Stimulated activated naive B cell treated with anti-CD40 and anti-IgM and Interleukin-4, amounts not matched to agents 10 μg/mL and 1 μg/mL and 100 μg/mL, for 72 hours (primary cell): ENCODE measurements at regions not wholly inside any gene's neighbourhood (a gene's known extent, or its start where the extent isn't known, plus 50 kb on each side); places are given as distances from the start of the nearest gene placed in this dataset.
A peak's percentile ranks its signal among the peaks of the same experiment; 100 is the strongest.

ENCODE experiments used
- ATAC-seq, 2 donors: fragments of 150-1000 bp; cut with Tn5 transposase; replicated peaks; 2 replicates each; pipeline ENCODE4 v1.10.0; 2021; ENCODE audit warnings: moderate library complexity in 1 of 2
- DNase-seq: peaks from one replicate; pipeline ENCODE4 v3.0.0; 2021
- H3K27ac Mint-ChIP-seq: one replicate; pipeline ENCODE4 v1.8.0; 2022; ENCODE audit warnings: mild to moderate bottlenecking, mixed read lengths
- H3K27me3 Mint-ChIP-seq, 2 donors: one replicate each; pipeline ENCODE4 v1.8.0; 2022; ENCODE audit warnings: mixed read lengths in 2 of 2
- H3K36me3 Mint-ChIP-seq, 2 donors: one replicate each; pipeline ENCODE4 v1.8.0; 2022; ENCODE audit warnings: mixed read lengths in 2 of 2, mild to moderate bottlenecking in 1 of 2
- H3K4me1 Mint-ChIP-seq, 2 donors: one replicate each; pipeline ENCODE4 v1.8.0; 2022; ENCODE audit warnings: mixed read lengths in 2 of 2, mild to moderate bottlenecking in 1 of 2
- H3K4me3 Mint-ChIP-seq, 2 donors: one replicate each; pipeline ENCODE4 v1.8.0; 2022; ENCODE audit warnings: mild to moderate bottlenecking in 2 of 2, mixed read lengths in 2 of 2, moderate library complexity in 1 of 2
- H3K9me3 Mint-ChIP-seq, 2 donors: one replicate each; pipeline ENCODE4 v1.8.0; 2022; ENCODE audit warnings: mixed read lengths in 2 of 2, mild to moderate bottlenecking in 1 of 2

DNA sequence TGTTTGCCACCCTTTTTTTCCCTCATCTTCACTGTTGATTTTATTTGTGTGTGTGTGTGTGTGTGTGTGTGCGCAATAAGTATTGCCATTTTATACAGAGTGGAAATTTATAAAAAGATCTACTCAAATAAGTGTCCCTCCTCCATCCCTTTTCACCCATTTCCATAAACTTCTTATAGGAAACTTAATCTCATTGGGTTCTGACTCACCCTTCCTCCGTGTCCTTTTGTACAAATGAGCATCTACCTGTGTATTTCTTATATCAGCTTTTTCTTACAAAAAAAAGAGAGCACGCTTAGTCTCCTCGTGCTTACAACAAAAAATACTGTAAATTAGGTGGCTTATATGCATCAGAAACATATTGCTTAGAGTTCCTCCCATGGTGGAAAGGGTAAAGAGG lies 711.2 kb upstream of the CDH7 start:
- DNase-seq: no peak
- no peak overlapping the region for H3K27ac Mint-ChIP-seq
- no peaks in the 10 kb centered on the region for H3K27me3 Mint-ChIP-seq
- H3K36me3 Mint-ChIP-seq: no peaks in the 10 kb centered on the region
- ATAC-seq: no peak
- H3K4me1 Mint-ChIP-seq: no peaks in the 10 kb centered on the region
- no peaks in the 10 kb centered on the region for H3K9me3 Mint-ChIP-seq
- H3K4me3 Mint-ChIP-seq: no peak overlapping the region

DNA sequence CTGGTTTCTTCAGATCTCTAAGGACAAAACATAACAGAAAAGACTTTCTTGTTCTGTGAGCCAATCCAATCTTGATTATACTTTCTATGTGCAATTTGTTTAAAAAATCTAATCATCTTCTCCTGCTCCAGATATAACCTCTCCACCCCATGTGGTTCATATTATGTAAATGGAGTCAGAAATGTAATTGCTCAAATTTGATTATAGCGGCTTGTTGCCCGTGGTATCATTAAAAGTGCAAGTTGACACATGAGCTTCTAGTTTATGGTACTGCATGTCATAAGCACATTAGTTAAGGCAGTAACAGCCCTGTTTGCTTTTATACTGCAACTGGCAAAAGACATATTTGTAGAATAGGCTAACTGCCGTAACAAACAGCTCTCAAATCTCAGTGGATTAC lies 715.1 kb upstream of the CDH7 start:
- Mint-ChIP-seq H3K27me3 (no peaks in the 10 kb centered on the region), H3K9me3 (no peaks in the 10 kb centered on the region), H3K36me3 (no peaks in the 10 kb centered on the region), H3K4me3 (no peak overlapping the region), H3K4me1 (no peaks in the 10 kb centered on the region), H3K27ac (no peak overlapping the region)
- ATAC-seq (no peak), DNase-seq (no peak)

DNA sequence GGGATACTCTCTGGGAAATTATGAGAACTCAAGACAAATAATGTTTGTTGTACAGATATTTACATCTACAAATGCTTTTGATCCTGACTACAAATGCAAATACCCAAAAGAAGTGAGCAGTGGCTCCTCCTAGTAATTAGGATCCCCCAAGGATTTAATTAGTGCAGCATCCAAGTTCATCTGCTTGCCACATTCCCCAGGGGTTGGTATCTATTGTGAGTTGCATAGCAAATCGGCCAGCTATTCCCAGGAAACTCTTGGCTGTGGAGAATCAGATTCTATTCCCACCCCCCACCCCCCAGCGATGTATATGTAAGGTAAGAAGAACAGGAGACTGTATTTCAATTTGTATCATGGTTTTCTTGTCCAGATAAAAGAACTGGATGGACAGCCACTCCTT lies 725.1 kb upstream of the CDH7 start:
- Mint-ChIP-seq H3K27ac (no peak overlapping the region), H3K27me3 (no peaks in the 10 kb centered on the region), H3K9me3 (peaks cover 0 to 3% of the 10 kb centered on the region in 2 donors), H3K36me3 (no peaks in the 10 kb centered on the region), H3K4me1 (no peaks in the 10 kb centered on the region), H3K4me3 (no peak overlapping the region)
- no peak for DNase-seq
- ATAC-seq: no peak

DNA sequence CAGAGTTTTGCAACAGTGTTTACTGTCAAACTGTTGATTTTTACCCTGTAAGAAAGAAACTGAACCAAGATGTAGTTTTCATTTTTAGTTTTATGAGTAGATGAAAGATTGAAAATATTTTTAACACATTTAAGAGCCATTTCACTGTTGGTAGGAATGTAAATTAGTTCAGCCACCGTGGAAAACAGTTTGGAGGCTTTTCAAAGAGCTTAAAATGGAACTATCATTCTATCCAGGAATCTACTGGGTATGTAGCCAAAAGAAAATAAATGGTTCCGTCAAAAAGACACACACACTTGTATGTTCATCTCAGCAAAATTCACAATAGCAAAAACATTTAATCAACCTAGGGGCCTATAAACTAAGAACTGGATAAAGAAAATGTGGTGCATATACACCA lies 729.8 kb upstream of the CDH7 start:
- H3K27me3 Mint-ChIP-seq: no peaks in the 10 kb centered on the region
- H3K4me3 Mint-ChIP-seq: no peak overlapping the region
- H3K4me1 Mint-ChIP-seq: no peaks in the 10 kb centered on the region
- DNase-seq (no peak), ATAC-seq (no peak)
- H3K27ac Mint-ChIP-seq: no peak overlapping the region
- H3K36me3 Mint-ChIP-seq: no peaks in the 10 kb centered on the region
- H3K9me3 Mint-ChIP-seq: peaks cover 0 to 3% of the 10 kb centered on the region in 2 donors

DNA sequence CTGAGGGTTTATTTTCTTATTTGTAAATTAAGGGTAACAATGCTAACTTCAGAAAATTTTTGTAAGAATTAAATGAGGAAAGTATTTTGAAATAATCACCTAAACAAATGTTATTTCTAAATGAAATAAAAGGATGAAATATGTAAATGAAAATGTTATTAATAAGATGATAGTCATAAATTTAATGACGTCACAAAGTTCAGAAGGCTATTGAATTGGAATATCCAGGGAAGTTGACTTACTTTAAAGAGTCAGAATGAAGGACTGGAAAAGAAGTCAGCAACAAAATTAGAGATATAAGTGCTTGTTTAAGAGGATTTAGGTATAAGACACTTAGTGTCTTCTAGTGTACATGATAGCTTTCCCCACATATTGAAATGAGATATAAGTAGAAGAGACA lies 732.6 kb upstream of the CDH7 start:
- no peaks in the 10 kb centered on the region for H3K4me1 Mint-ChIP-seq
- H3K4me3 Mint-ChIP-seq: no peak overlapping the region
- DNase-seq: no peak
- ATAC-seq: no peak
- H3K27ac Mint-ChIP-seq: no peak overlapping the region
- H3K36me3 Mint-ChIP-seq: no peaks in the 10 kb centered on the region
- no peaks in the 10 kb centered on the region for H3K27me3 Mint-ChIP-seq
- peaks cover 0 to 1% of the 10 kb centered on the region in 2 donors for H3K9me3 Mint-ChIP-seq

DNA sequence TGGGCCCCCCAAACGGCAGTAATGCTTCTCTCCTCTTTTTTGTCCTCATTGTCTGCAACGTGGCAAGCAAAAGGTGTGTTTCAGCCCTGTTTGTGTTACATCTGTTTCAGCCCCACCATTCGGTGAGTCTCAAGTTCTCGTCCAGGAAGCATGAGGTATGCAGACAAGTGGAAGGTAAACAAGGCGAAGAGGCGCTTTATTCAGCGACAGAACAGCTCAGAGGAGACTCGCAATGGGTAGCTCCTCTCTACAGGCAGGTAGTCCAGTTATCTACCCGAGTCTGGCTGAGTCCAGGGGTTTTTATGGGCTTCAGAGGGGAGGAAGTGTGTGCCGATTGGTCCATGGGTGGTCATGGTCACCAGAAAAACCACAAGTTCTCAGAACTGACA lies 733.4 kb upstream of the CDH7 start:
- DNase-seq (no peak), ATAC-seq (no peak)
- no peaks in the 10 kb centered on the region for H3K27me3 Mint-ChIP-seq
- H3K27ac Mint-ChIP-seq: no peak overlapping the region
- H3K9me3 Mint-ChIP-seq: peaks cover 0 to 1% of the 10 kb centered on the region in 2 donors
- H3K4me3 Mint-ChIP-seq: no peak overlapping the region
- no peaks in the 10 kb centered on the region for H3K4me1 Mint-ChIP-seq
- H3K36me3 Mint-ChIP-seq: no peaks in the 10 kb centered on the region

DNA sequence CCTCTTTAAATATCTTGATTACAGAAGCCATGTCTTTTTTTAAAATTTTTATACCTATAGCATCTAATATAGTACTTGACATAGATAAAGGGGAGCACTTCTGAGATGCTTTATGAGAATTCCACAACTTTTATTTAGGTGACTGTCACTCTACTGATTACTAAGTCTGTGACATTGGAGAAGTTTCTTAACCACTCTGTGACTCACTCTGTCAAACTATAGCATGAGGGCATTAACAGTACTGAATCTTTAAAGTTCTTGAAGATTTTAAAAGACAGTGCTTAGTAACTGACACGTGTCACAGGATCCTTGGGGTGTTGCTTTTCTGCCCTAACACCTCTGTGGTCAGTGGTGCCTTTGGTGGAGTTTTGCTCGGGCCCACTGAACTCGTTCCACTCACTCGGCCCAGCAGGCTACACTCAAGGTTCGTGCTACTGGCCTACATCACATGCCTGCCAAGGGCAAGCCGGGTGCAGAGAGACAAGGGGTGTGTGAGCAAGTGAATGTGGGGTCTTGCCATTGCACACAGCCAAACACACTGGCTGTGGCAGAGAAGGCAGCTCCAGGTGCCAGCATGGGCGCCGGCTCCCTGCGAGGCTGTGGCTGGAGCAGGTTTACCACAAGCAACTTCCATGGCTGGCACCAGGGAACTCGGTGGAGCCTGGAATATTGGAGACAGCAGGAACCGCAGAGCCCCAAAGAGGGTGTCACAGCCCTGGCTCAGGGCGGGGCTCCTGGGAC lies 734.0 kb upstream of the CDH7 start:
- Mint-ChIP-seq H3K36me3 (no peaks in the 10 kb centered on the region), H3K9me3 (peaks cover 0 to 1% of the 10 kb centered on the region in 2 donors), H3K4me3 (no peak overlapping the region), H3K4me1 (no peaks in the 10 kb centered on the region), H3K27me3 (no peaks in the 10 kb centered on the region), H3K27ac (no peak overlapping the region)
- DNase-seq: no peak
- no peak for ATAC-seq

DNA sequence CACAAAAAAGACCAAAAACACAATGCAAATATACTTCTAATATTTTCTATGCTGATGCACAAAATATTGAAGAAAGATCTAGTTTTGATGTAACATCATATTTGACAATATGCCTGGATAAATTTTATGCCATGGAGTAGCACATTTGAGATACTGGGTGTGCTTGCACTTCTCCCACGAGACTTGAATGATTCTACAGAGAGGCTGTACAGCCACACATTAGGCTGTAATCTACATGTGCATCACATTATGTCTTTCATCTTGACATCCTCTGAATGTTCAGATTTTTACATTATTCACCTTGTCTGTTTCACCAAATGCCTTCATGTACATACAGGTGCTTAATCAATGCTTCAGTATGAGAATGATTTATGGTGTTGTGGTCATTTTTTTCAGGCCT lies 756.4 kb upstream of the CDH7 start:
- Mint-ChIP-seq H3K36me3 (no peaks in the 10 kb centered on the region), H3K27ac (no peak overlapping the region), H3K4me3 (no peak overlapping the region), H3K9me3 (no peaks in the 10 kb centered on the region), H3K4me1 (no peaks in the 10 kb centered on the region), H3K27me3 (no peaks in the 10 kb centered on the region)
- ATAC-seq (no peak), DNase-seq (no peak)

DNA sequence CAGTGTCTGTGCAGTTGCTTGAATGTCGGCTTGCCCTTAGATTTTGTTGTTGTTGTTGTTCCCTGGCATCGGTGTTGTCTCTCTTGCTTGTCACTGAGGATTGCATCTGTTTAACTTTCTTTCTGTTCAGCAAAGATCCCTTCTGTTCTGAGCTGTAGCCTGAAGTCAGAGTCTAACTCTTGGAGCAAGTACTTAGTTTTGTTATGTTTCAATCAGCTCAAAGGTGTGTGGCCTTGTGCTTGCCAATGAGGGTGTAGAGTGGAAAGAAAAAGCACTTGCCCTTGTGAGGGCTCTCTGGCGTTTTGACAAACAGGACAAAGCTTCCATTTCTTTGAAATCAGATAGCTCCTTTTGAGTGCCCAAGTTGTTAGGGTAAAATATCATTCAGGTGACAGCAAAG lies 757.1 kb upstream of the CDH7 start:
- H3K9me3 Mint-ChIP-seq: no peaks in the 10 kb centered on the region
- DNase-seq (no peak), ATAC-seq (no peak)
- H3K27me3 Mint-ChIP-seq: no peaks in the 10 kb centered on the region
- H3K4me3 Mint-ChIP-seq: no peak overlapping the region
- no peaks in the 10 kb centered on the region for H3K4me1 Mint-ChIP-seq
- peak overlapping the region; percentile 42 for H3K27ac Mint-ChIP-seq
- H3K36me3 Mint-ChIP-seq: no peaks in the 10 kb centered on the region

DNA sequence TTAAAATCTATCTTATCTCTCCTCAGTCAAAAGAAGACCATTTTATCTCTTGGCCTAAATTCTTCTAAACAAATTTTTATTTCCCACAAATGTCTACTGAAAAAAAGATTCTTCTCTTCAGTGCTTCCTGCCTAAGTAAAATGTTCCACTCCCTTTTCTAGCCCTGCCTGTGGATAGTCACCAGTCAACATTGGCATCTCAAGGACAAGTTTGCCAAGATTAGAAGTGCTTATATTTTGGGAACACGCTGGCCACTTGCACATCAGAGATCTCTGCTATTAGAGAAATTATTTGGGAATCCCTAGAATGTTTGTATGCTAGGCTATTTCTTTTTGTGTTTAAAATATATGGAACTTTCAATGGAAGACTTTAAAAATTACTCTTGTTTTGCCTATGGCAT lies 758.2 kb upstream of the CDH7 start:
- no peak for ATAC-seq
- H3K4me3 Mint-ChIP-seq: no peak overlapping the region

DNA sequence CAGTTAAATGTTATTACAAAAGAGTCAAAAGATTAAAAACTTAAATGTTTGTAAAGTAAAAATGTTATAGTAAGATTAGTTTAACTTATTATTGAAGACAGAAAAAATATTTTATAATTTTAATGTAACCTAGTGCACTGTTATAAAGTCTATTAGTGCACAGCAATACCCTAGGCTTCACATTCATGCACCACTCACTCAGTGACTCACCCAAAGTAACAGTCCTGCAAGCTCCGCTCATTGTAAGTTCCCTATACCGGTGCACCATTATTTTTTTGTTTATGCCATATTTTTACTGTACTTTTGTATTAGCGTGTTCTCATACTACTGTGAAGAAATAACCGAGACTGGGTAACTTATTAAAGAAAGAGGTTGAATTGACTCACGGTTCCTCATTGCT lies 759.7 kb upstream of the CDH7 start:
- no peak for ATAC-seq
- Mint-ChIP-seq H3K27me3 (no peaks in the 10 kb centered on the region), H3K36me3 (no peaks in the 10 kb centered on the region), H3K27ac (no peak overlapping the region), H3K4me3 (no peak overlapping the region), H3K9me3 (no peaks in the 10 kb centered on the region), H3K4me1 (no peaks in the 10 kb centered on the region)
- DNase-seq: no peak

More for the DNA sequence above, 758.2 kb upstream of the CDH7 start:
- no peaks in the 10 kb centered on the region for H3K27me3 Mint-ChIP-seq
- DNase-seq: no peak
- no peaks in the 10 kb centered on the region for H3K9me3 Mint-ChIP-seq
- no peaks in the 10 kb centered on the region for H3K4me1 Mint-ChIP-seq
- no peaks in the 10 kb centered on the region for H3K36me3 Mint-ChIP-seq
- H3K27ac Mint-ChIP-seq: no peak overlapping the region

DNA sequence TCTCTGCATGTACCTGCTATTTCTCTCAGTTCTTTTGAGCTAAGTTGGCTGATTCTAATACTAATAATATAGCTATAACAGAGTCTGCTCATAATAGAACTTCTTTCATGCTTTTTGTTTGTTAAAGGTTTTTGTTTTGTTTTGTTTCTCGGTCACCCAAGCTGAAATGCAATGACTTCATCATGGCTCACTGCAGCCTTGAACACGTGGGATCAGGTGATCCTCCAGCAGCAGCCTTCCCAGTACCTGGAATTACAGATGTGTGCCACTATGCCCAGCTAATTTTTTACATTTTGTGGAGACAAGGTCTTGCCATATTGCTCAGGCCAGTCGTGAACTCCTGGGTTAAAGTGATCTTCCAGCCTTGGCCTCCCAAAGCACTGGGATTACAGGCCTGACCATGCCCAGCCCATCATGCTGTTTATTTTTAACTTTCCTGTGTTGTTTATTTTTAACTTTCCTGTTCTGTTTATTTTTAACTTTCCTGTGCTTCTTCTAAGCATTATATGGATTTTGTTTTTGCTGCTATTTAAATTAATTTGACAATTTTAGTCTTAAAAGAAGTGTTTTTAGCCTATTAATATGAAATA lies 763.8 kb upstream of the CDH7 start:
- no peak for DNase-seq
- no peaks in the 10 kb centered on the region for H3K27me3 Mint-ChIP-seq
- no peak overlapping the region for H3K27ac Mint-ChIP-seq
- H3K4me3 Mint-ChIP-seq: no peak overlapping the region
- no peaks in the 10 kb centered on the region for H3K4me1 Mint-ChIP-seq
- no peaks in the 10 kb centered on the region for H3K36me3 Mint-ChIP-seq
- no peak for ATAC-seq
- H3K9me3 Mint-ChIP-seq: no peaks in the 10 kb centered on the region

DNA sequence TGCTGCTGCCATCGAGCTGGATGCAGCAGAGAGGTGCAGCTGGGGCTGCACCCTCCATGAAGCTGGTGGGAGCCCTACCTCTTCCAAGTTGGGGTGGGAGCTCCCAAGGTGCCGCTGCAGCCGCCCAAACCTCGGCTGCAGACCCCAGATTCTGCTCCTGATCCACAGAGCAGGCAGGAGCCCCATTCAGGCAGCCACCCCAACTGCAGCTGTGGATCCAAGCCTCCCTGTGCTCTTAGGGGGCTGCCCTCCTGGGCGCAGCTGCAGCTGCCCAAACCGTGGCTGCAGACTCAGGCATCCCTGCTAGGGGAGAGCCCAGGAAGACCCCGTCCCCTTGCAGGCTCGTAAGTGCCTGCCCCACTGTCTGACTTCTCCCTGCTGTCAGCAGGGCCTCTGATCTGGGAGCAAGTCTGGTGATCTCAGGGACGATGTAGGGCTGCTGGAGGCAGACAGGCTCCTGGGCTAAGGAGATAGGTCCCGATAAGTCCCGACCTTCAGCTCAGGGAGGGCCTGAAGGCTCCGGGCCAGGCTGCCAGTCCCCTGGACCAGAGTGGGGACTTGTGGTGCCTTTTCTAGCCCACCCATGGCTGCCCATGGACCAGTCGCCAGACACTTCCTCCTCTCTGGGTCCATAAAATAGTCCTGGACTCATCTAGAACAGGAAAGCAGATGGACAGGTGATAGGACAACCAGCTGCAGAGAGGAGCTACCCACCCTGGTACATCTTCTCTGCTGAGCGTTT lies 767.1 kb upstream of the CDH7 start:
- no peaks in the 10 kb centered on the region for H3K9me3 Mint-ChIP-seq
- H3K27me3 Mint-ChIP-seq: no peaks in the 10 kb centered on the region
- H3K4me1 Mint-ChIP-seq: no peaks in the 10 kb centered on the region
- DNase-seq (no peak), ATAC-seq (no peak)
- H3K36me3 Mint-ChIP-seq: no peaks in the 10 kb centered on the region
- H3K27ac Mint-ChIP-seq: no peak overlapping the region
- no peak overlapping the region for H3K4me3 Mint-ChIP-seq

DNA sequence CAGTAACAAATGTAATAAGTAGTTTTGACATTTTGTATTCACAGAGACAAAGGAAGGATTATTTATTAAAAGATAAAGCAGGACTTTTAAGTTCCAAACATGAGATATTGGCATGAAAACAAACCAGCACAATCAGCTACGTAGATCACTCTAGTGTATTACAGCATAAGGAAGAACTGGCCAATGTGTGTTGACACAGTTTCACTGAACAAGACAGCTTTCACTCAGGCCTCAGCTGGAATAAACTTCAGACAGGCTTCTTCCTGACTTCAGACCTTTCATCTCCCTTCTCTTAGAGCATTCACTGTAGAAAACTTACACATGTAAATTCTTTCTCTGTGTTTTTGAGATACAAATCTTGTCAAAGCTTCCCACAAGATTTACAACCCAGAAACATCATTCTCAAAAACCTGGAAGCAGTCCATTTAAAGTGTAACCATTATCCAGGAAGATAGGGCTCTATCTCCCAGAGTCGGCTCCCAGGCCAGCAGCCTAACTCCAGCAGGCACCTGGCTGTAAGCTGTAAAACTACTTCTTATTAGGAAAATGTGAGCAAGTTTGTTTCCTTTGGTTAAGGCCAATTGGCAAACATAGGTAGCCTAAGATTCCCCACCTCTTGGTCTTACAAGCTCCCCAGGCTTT lies 768.3 kb upstream of the CDH7 start:
- no peak for ATAC-seq
- H3K4me3 Mint-ChIP-seq: no peak overlapping the region
- no peaks in the 10 kb centered on the region for H3K9me3 Mint-ChIP-seq
- H3K36me3 Mint-ChIP-seq: no peaks in the 10 kb centered on the region
- no peak for DNase-seq
- no peak overlapping the region for H3K27ac Mint-ChIP-seq
- H3K4me1 Mint-ChIP-seq: no peaks in the 10 kb centered on the region
- no peaks in the 10 kb centered on the region for H3K27me3 Mint-ChIP-seq

DNA sequence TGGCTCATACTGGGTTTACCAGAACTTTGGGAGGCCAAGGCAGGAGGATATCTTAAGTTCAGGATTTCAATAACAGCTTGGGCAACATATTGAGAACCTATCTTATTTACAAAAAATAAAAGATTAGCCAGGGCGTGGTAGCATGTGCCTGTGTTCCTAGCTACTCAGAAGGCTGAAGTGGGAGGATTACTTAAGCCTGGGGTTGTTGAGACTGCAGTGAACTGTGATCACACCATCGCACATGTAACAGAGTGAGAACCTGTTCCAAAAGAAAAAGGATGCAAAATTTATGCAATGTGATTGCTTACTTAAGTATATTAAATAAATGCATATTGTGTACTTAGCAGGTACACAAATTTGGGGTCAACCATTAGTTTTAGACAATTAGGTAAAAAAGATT lies 768.9 kb upstream of the CDH7 start:
- Mint-ChIP-seq H3K27me3 (no peaks in the 10 kb centered on the region), H3K4me3 (no peak overlapping the region), H3K9me3 (no peaks in the 10 kb centered on the region), H3K27ac (no peak overlapping the region), H3K36me3 (no peaks in the 10 kb centered on the region), H3K4me1 (no peaks in the 10 kb centered on the region)
- no peak for DNase-seq
- ATAC-seq: no peak
